ENCODE measurements at regions not wholly inside any gene's neighbourhood (a gene's known extent, or its start where the extent isn't known, plus 50 kb on each side); places are given as distances from the start of the nearest gene placed in this dataset.

DNA sequence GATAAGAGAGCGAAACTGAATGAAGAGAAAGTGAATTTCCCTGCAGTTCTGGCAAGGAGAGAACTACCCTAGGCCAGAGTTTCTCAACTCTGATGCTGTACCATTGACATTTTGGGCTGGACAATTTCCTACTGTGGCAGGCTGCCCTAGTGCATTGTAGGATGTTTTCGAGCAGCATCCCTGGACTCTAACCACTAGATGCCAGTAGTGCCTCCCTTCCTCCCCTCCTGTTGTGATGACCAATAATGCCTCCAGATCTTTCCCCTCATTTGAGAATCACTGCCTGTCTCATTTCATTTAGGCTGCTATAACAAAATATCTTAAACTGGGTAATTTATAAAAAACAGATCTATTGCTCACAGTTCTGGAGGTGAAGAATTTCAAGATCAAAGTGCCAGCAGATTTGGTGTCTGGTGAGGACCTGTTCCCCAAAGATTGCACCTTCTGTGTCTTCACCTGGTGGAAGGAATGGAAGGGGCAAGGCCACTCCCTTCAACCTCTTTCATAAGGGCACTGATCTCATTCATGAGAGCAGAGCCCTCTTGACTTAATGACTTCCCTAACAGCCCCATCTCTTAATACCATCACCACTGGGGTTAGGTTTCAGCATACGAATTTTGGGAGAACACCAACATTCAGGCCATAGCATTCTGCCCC lies 188.9 kb upstream of the MEIS2 start:
- Histone ChIP-seq H3K36me3 (no peaks in the 10 kb centered on the region), H3K27me3 (no peaks in the 10 kb centered on the region), H3K9me3 (no peaks in the 10 kb centered on the region), H3K27ac (no peak overlapping the region), H3K4me3 (no peak overlapping the region), H3K4me1 (no peaks in the 10 kb centered on the region)
- TF ChIP-seq, protein P1, sequence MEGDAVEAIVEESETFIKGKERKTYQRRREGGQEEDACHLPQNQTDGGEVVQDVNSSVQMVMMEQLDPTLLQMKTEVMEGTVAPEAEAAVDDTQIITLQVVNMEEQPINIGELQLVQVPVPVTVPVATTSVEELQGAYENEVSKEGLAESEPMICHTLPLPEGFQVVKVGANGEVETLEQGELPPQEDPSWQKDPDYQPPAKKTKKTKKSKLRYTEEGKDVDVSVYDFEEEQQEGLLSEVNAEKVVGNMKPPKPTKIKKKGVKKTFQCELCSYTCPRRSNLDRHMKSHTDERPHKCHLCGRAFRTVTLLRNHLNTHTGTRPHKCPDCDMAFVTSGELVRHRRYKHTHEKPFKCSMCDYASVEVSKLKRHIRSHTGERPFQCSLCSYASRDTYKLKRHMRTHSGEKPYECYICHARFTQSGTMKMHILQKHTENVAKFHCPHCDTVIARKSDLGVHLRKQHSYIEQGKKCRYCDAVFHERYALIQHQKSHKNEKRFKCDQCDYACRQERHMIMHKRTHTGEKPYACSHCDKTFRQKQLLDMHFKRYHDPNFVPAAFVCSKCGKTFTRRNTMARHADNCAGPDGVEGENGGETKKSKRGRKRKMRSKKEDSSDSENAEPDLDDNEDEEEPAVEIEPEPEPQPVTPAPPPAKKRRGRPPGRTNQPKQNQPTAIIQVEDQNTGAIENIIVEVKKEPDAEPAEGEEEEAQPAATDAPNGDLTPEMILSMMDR (IDR thresholded peaks at IDR 0.05): no peak
- DNase-seq: no peak
- intact Hi-C loops (cut with DNase I; ENCODE audit: low total_unique reads): no loop called here

DNA sequence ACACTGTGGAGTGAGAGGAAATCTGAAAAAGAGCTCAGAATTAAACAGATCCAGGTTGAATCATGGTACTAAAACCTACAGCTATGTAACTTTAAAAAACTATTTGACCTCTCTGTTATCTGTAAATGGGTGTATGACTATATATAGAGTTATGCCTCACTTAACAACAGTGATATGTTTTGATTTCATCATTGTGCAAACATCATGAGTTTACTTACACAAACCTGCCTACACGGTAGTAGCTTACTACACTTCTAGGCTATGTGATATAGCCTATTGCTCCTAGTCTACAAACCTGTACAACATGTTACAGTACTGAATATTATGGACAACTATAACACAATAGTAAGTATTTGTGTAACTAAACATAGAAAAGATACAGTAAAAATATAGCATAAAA lies 191.6 kb upstream of the MEIS2 start:
- Histone ChIP-seq H3K27me3 (no peaks in the 10 kb centered on the region), H3K9me3 (no peaks in the 10 kb centered on the region), H3K27ac (no peak overlapping the region), H3K4me3 (no peak overlapping the region), H3K4me1 (no peaks in the 10 kb centered on the region), H3K36me3 (no peaks in the 10 kb centered on the region)
- intact Hi-C loops (cut with DNase I; ENCODE audit: low total_unique reads): no loop called here
- TF ChIP-seq, protein P1 (IDR thresholded peaks at IDR 0.05): no peak
- DNase-seq: no peak

DNA sequence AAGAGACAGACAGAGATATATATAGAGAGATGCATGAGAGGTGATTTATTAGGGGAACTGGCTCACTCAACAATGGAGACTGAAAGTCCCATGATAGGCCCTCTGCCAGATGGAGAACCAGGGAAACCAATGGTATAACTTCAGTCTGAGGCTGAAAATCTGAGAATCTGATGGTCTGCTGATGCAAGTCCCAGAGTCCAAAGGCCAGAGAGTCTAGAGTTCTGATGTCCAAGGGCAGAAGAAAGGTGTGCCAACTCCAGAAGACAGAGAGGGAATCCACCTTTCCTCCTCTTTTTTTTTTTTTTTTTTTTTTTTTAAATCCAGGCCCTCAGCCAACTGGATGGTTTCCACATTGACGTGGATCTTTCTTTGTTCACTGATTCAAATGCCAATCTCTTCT lies 197.9 kb upstream of the MEIS2 start:
- Histone ChIP-seq H3K4me1 (no peaks in the 10 kb centered on the region), H3K27ac (no peak overlapping the region), H3K36me3 (no peaks in the 10 kb centered on the region), H3K4me3 (no peak overlapping the region), H3K9me3 (no peaks in the 10 kb centered on the region), H3K27me3 (no peaks in the 10 kb centered on the region)
- TF ChIP-seq, protein P1 (IDR thresholded peaks at IDR 0.05): no peak
- no peak for DNase-seq
- intact Hi-C loops (cut with DNase I; ENCODE audit: low total_unique reads): no loop called here

DNA sequence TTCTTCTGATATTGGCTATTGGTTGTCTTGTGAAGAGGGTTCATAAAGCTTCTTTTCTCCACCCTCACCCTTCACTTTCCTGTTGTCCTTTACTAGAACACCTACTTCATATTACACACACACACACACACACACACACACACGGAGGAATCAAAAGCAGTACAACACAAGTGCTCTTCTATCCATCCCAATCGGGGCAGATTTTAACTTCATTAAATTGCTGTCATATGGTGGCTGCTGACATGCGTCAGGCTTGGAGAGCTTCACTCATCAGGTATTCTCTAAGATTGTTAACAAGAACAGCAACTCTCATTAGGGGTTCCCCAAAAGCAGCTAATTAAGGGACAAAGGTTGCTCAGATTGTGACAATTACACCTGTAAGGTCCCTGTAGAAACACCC lies 239.1 kb upstream of the MEIS2 start:
- no peaks in the 10 kb centered on the region for H3K4me1 ChIP-seq
- H3K4me3 ChIP-seq: no peak overlapping the region
- no peaks in the 10 kb centered on the region for H3K27me3 ChIP-seq
- intact Hi-C loops (cut with DNase I; ENCODE audit: low total_unique reads): no loop called here
- no peak for DNase-seq
- TF ChIP-seq, protein P1 (IDR thresholded peaks at IDR 0.05): no peak
- H3K36me3 ChIP-seq: no peaks in the 10 kb centered on the region
- H3K9me3 ChIP-seq: no peaks in the 10 kb centered on the region
- H3K27ac ChIP-seq: no peak overlapping the region

DNA sequence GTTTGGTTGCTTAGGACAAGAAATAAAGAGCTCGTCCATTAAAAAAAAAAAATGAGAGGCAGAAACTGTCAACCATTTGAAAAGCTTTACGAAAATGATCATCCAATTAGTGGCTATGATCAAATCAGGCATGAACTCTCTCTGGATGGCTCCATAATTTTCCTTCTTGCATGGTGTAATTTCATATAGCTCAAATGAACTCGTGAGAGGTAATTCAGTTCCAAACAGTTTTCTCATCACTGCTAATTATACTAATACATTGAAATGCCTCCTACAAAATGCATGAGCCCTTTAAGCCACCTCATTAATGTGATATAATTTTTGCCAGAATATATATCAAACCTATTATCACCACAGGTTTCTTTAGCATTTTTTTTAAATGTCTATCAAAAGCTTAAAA lies 239.5 kb upstream of the MEIS2 start:
- Histone ChIP-seq H3K27ac (no peak overlapping the region), H3K36me3 (no peaks in the 10 kb centered on the region), H3K4me3 (no peak overlapping the region), H3K9me3 (no peaks in the 10 kb centered on the region), H3K27me3 (no peaks in the 10 kb centered on the region), H3K4me1 (no peaks in the 10 kb centered on the region)
- no peak for DNase-seq
- intact Hi-C loops (cut with DNase I; ENCODE audit: low total_unique reads): no loop called here
- TF ChIP-seq, protein P1 (IDR thresholded peaks at IDR 0.05): no peak

DNA sequence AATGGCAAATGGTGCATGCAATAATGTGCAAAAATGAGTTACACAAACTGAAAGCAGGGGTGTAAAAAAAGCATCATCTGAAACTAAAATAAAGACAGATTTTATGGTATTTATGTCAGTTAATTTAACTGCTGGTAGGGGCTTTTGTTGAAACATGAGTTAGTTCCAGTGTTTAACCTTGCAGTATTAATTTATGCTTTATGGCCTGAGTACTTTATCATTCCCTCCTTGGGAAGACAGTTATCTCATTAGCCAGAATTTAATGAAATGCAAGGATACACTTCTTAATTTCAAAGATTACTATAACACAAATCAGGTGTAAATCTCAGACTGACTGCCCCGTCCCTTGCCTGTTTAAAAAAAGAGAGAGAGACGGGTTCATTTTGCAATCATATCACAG lies 240.1 kb upstream of the MEIS2 start:
- H3K27ac ChIP-seq: no peak overlapping the region
- no peaks in the 10 kb centered on the region for H3K9me3 ChIP-seq
- H3K27me3 ChIP-seq: no peaks in the 10 kb centered on the region
- no peak for DNase-seq
- TF ChIP-seq, protein P1 (IDR thresholded peaks at IDR 0.05): no peak
- no peak overlapping the region for H3K4me3 ChIP-seq
- intact Hi-C loops (cut with DNase I; ENCODE audit: low total_unique reads): no loop called here
- H3K36me3 ChIP-seq: no peaks in the 10 kb centered on the region
- H3K4me1 ChIP-seq: no peaks in the 10 kb centered on the region

All from tibial artery (tissue), 4 donors.